Stimulated activated naive CD8-positive, alpha-beta T cell treated with anti-CD3 and anti-CD28 coated beads, Interleukin-15, amount 100 ng/mL, for 72 hours (primary cell): ENCODE measurements at regions not wholly inside any gene's neighbourhood (a gene's known extent, or its start where the extent isn't known, plus 50 kb on each side); places are given as distances from the start of the nearest gene placed in this dataset.

Source experiments
- ATAC-seq: fragments of 150-1000 bp; cut with Tn5 transposase; 2 replicates; pipeline ENCODE4 v1.10.0; 2021; ENCODE audit warnings: mild to moderate bottlenecking, moderate library complexity
- DNase-seq, 2 donors: peaks; one replicate each; pipeline ENCODE4 v3.0.0; 2021 to 2022
- H3K27ac Mint-ChIP-seq, 2 donors: one replicate each; pipeline ENCODE4 v1.8.0; 2022; ENCODE audit warnings: mild to moderate bottlenecking in 2 of 2, mixed read lengths in 2 of 2, moderate library complexity in 2 of 2
- H3K27me3 Mint-ChIP-seq: one replicate; pipeline ENCODE4 v1.8.0; 2022; ENCODE audit warnings: mixed read lengths
- H3K4me1 Mint-ChIP-seq: one replicate; pipeline ENCODE4 v1.8.0; 2022; ENCODE audit warnings: mild to moderate bottlenecking, mixed read lengths
- H3K4me3 Mint-ChIP-seq, 2 donors: one replicate each; pipeline ENCODE4 v1.8.0; 2022; ENCODE audit warnings: mild to moderate bottlenecking in 2 of 2, mixed read lengths in 2 of 2, moderate library complexity in 1 of 2
- H3K9me3 Mint-ChIP-seq, 2 donors: one replicate each; pipeline ENCODE4 v1.8.0; 2022; ENCODE audit warnings: mixed read lengths in 2 of 2

GRCh38 chr4:108301545-108302251 lies 133.0 kb upstream of the LEF1 start:
- Mint-ChIP-seq H3K9me3 (no peaks in the 10 kb centered on the region), H3K4me3 (no peak overlapping the region), H3K27ac (no peak overlapping the region), H3K27me3 (no peaks in the 10 kb centered on the region), H3K4me1 (peaks cover 18% of the 10 kb centered on the region)
- DNase-seq (no peak), ATAC-seq (no peak)

GRCh38 chr4:108297605-108298004 lies 128.9 kb upstream of the LEF1 start:
- Mint-ChIP-seq H3K9me3 (no peaks in the 10 kb centered on the region), H3K27ac (no peak overlapping the region), H3K4me1 (peaks cover 12% of the 10 kb centered on the region), H3K27me3 (no peaks in the 10 kb centered on the region), H3K4me3 (no peak overlapping the region)
- ATAC-seq: no peak
- DNase-seq: no peak

- peaks cover 20% of the 10 kb centered on the region for H3K4me1 Mint-ChIP-seq
Measured at GRCh38 chr4:108292229-108292628, 123.5 kb upstream of the LEF1 start.

GRCh38 chr4:108291137-108291536 lies 122.4 kb upstream of the LEF1 start:
- peak; percentile 60 for ATAC-seq

More at GRCh38 chr4:108292229-108292628, 123.5 kb upstream of the LEF1 start:
- Mint-ChIP-seq H3K27ac (no peak overlapping the region), H3K4me3 (no peak overlapping the region), H3K27me3 (no peaks in the 10 kb centered on the region), H3K9me3 (no peaks in the 10 kb centered on the region)
- DNase-seq (no peak), ATAC-seq (no peak)

GRCh38 chr4:108287834-108288413 lies 119.2 kb upstream of the LEF1 start:
- Mint-ChIP-seq H3K4me3 (no peak overlapping the region), H3K9me3 (no peaks in the 10 kb centered on the region), H3K27ac (no peak overlapping the region), H3K27me3 (no peaks in the 10 kb centered on the region), H3K4me1 (peaks cover 25% of the 10 kb centered on the region)
- no peak for ATAC-seq
- DNase-seq: no peak

More at GRCh38 chr4:108291137-108291536, 122.4 kb upstream of the LEF1 start:
- Mint-ChIP-seq H3K27ac (no peak overlapping the region), H3K4me3 (no peak overlapping the region), H3K9me3 (no peaks in the 10 kb centered on the region), H3K27me3 (no peaks in the 10 kb centered on the region), H3K4me1 (peaks cover 20% of the 10 kb centered on the region)
- DNase-seq: no peak

GRCh38 chr4:108280072-108280471 lies 111.3 kb upstream of the LEF1 start:
- no peak overlapping the region for H3K4me3 Mint-ChIP-seq
- DNase-seq (no peak), ATAC-seq (no peak)
- H3K9me3 Mint-ChIP-seq: peaks cover 5 to 7% of the 10 kb centered on the region in 2 donors
- H3K4me1 Mint-ChIP-seq: peaks cover 9% of the 10 kb centered on the region
- H3K27ac Mint-ChIP-seq: no peak overlapping the region
- H3K27me3 Mint-ChIP-seq: no peaks in the 10 kb centered on the region

GRCh38 chr4:108276690-108277089 lies 108.0 kb upstream of the LEF1 start:
- H3K27ac Mint-ChIP-seq: no peak overlapping the region
- DNase-seq: no peak
- ATAC-seq: no peak
- H3K4me3 Mint-ChIP-seq: no peak overlapping the region
- no peaks in the 10 kb centered on the region for H3K27me3 Mint-ChIP-seq
- peaks cover 12% of the 10 kb centered on the region for H3K4me1 Mint-ChIP-seq
- peaks cover 5 to 7% of the 10 kb centered on the region in 2 donors for H3K9me3 Mint-ChIP-seq

GRCh38 chr4:108272986-108273385 lies 104.3 kb upstream of the LEF1 start:
- Mint-ChIP-seq H3K27me3 (no peaks in the 10 kb centered on the region), H3K4me3 (no peak overlapping the region), H3K27ac (no peak overlapping the region), H3K9me3 (no peaks in the 10 kb centered on the region), H3K4me1 (peaks cover 17% of the 10 kb centered on the region)
- no peak for DNase-seq
- no peak for ATAC-seq

- Mint-ChIP-seq H3K27me3 (no peaks in the 10 kb centered on the region), H3K9me3 (no peaks in the 10 kb centered on the region), H3K27ac (no peak overlapping the region), H3K4me1 (peaks cover 17% of the 10 kb centered on the region), H3K4me3 (no peak overlapping the region)
- ATAC-seq: no peak
- no peak for DNase-seq
Measured at GRCh38 chr4:108272561-108272960, 103.8 kb upstream of the LEF1 start.

- Mint-ChIP-seq H3K27me3 (no peaks in the 10 kb centered on the region), H3K4me1 (peaks cover 17% of the 10 kb centered on the region)
Measured at GRCh38 chr4:108272046-108272445, 103.3 kb upstream of the LEF1 start.

GRCh38 chr4:108270466-108271450 lies 102.0 kb upstream of the LEF1 start:
- Mint-ChIP-seq H3K4me3 (no peak overlapping the region), H3K9me3 (no peaks in the 10 kb centered on the region), H3K4me1 (peaks cover 17% of the 10 kb centered on the region), H3K27ac (no peak overlapping the region), H3K27me3 (no peaks in the 10 kb centered on the region)
- DNase-seq (no peak), ATAC-seq (no peak)

More at GRCh38 chr4:108272046-108272445, 103.3 kb upstream of the LEF1 start:
- DNase-seq (no peak), ATAC-seq (no peak)
- H3K27ac Mint-ChIP-seq: no peak overlapping the region
- no peak overlapping the region for H3K4me3 Mint-ChIP-seq
- no peaks in the 10 kb centered on the region for H3K9me3 Mint-ChIP-seq

- Mint-ChIP-seq H3K27me3 (no peaks in the 10 kb centered on the region), H3K4me3 (no peak overlapping the region), H3K27ac (no peak overlapping the region), H3K9me3 (no peaks in the 10 kb centered on the region), H3K4me1 (no peaks in the 10 kb centered on the region)
- ATAC-seq (no peak), DNase-seq (no peak)
Measured at GRCh38 chr4:108264693-108265092, 96.0 kb upstream of the LEF1 start.

GRCh38 chr4:108263057-108263456 lies 94.3 kb upstream of the LEF1 start:
- ATAC-seq (no peak), DNase-seq (no peak)
- Mint-ChIP-seq H3K4me3 (no peak overlapping the region), H3K27ac (no peak overlapping the region), H3K4me1 (no peaks in the 10 kb centered on the region), H3K27me3 (no peaks in the 10 kb centered on the region), H3K9me3 (peaks cover 5 to 6% of the 10 kb centered on the region in 2 donors)

GRCh38 chr4:108261026-108261425 lies 92.3 kb upstream of the LEF1 start:
- H3K9me3 Mint-ChIP-seq: peaks cover 6 to 7% of the 10 kb centered on the region in 2 donors
- DNase-seq (no peak), ATAC-seq (no peak)
- no peaks in the 10 kb centered on the region for H3K4me1 Mint-ChIP-seq
- no peaks in the 10 kb centered on the region for H3K27me3 Mint-ChIP-seq
- no peak overlapping the region for H3K4me3 Mint-ChIP-seq
- H3K27ac Mint-ChIP-seq: no peak overlapping the region

- Mint-ChIP-seq H3K9me3 (peaks cover 6 to 7% of the 10 kb centered on the region in 2 donors), H3K4me3 (no peak overlapping the region), H3K27me3 (no peaks in the 10 kb centered on the region), H3K27ac (no peak overlapping the region), H3K4me1 (no peaks in the 10 kb centered on the region)
- ATAC-seq (no peak), DNase-seq (no peak)
Measured at GRCh38 chr4:108256538-108256937, 87.8 kb upstream of the LEF1 start.
